BJ (cell line): ENCODE measurements at regions not wholly inside any gene's neighbourhood (a gene's known extent, or its start where the extent isn't known, plus 50 kb on each side); places are given as distances from the start of the nearest gene placed in this dataset.
A peak's percentile ranks its signal among the peaks of the same experiment; 100 is the strongest.

Experiments
- CTCF ChIA-PET: fragments of 350-600 bp; formaldehyde crosslinking; extraction: SDS; loops from one replicate; lab custom pipeline; 2021; ENCODE audit warnings: antibody characterized with exemption, inconsistent platforms; lab: Yijun Ruan, JAX
- POLR2A ChIA-PET: fragments of 300-600 bp; sonication (Branson Sonifier 250); formaldehyde crosslinking; extraction: SDS; loops from one replicate; lab custom pipeline; 2021; ENCODE audit warnings: antibody characterized with exemption; lab: Charles Lee
- DNase-seq: peaks from one replicate; pipeline ENCODE4 v3.0.0-alpha.2; 2011; ENCODE audit warnings: low read depth
- H3K27me3 ChIP-seq: 2 replicates; pipeline ENCODE4 v1.6.0; 2011; ENCODE audit warnings: low read length; ENCODE audit not compliant: control insufficient read depth, insufficient read depth
- H3K36me3 ChIP-seq: 2 replicates; pipeline ENCODE4 v1.5.1; 2011; ENCODE audit warnings: low read length; ENCODE audit not compliant: control insufficient read depth, insufficient read depth
- H3K4me3 ChIP-seq: 2 replicates; pipeline ENCODE4 v1.5.1; 2011; ENCODE audit warnings: low read depth, mild to moderate bottlenecking, control low read depth, low read length
- CTCF ChIP-seq: IDR thresholded peaks from 2 replicates; pipeline ENCODE4 v1.5.1; 2011; ENCODE audit warnings: low read depth, mild to moderate bottlenecking, control low read depth, inconsistent platforms, low read length, moderate library complexity; ENCODE audit not compliant: insufficient read depth

GRCh38 chr21:28216976-28217523 lies 775.6 kb downstream of the LTN1 start:
- ChIA-PET CTCF (no interaction called here), POLR2A (no interaction called here)
- Histone ChIP-seq H3K27me3 (no peaks in the 10 kb centered on the region), H3K36me3 (no peaks in the 10 kb centered on the region), H3K4me3 (no peak overlapping the region)
- no peak for DNase-seq
- TF ChIP-seq CTCF, result no peak

DNA sequence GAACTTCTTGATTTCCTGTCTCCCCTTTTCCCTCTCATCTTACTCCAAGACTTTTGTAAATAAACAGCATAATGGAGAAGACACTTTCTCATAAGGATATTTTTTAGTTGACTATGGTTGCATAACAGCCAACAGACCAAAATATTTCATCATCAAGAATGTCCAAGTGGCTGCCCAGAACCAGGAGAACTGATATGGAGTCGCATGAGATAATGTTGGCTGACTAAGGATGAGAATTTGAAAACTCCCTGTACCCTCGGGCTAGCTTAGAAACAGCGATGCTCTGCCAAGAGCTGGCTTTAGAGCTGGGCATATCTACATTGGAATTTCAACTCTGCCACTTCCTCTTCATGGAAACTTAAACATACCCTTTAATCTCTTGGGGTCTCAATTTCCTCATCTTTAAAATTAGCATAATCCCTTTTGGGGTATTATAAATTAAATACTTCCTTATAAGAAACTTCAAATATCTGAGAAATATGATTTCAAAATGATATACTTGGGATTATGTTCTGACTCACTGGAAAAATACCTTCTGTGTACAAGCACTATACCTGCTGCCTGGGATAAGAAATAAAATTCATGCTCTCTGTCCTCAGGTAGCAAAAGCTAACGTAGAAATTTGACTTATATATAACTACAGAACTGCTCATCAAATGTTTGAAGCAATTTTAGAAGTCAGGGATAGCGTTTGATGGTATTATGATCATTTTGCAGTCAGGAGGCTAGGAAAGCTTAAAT lies 777.3 kb downstream of the LTN1 start:
- Histone ChIP-seq H3K36me3 (no peaks in the 10 kb centered on the region), H3K27me3 (no peaks in the 10 kb centered on the region), H3K4me3 (no peak overlapping the region)
- ChIA-PET CTCF (interaction anchor here (1.4 kb wide), 1 partner anchor 20 kb away, joined by 6 read pairs; no protein-coding TSS in a partner anchor), POLR2A (no interaction called here)
- DNase-seq, result peak; percentile 47
- no peak for TF ChIP-seq CTCF

DNA sequence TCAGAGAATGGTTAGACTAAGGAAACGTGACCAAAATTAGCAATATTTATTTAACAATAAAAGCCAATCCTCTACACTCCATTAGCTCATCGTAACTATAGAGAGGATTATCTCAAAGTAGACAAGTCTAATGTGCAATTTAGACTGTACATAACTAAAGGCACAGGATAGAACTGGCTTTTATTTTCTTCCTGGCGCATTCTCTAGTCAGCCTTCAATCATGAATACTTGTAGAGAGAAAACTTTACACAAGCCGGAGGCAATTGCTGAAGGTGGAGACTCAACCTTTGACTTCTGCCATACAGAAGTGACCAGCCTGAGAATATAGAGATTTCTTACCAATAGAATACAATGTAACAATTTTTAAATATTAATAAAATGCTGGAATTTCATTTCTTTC lies 777.9 kb downstream of the LTN1 start:
- no peak for TF ChIP-seq CTCF
- DNase-seq, result no peak
- CTCF ChIA-PET, result no interaction called here
- no peaks in the 10 kb centered on the region for H3K36me3 ChIP-seq
- POLR2A ChIA-PET, result no interaction called here
- no peak overlapping the region for H3K4me3 ChIP-seq
- no peaks in the 10 kb centered on the region for H3K27me3 ChIP-seq

DNA sequence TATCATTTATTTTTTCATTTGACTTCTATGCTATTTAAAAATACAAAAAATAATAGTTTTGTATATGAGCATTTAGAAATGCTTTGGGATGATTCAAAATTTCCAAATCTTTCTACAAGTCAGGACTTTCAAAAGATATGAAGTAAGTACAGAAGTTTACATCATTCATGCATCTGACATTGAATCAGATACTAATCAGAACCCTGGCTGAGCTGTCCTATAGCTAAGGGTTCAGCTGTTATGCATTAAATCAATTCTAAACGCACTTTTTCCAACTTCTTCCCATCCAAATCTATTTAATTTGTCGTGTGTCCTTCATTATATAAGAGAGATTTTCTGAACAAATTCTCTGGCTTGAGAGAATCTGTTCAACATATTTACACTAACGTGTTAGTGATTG lies 779.4 kb downstream of the LTN1 start:
- Histone ChIP-seq H3K4me3 (no peak overlapping the region), H3K27me3 (no peaks in the 10 kb centered on the region), H3K36me3 (no peaks in the 10 kb centered on the region)
- POLR2A ChIA-PET, result no interaction called here
- CTCF ChIA-PET, result no interaction called here
- TF ChIP-seq CTCF, result no peak
- DNase-seq, result no peak

GRCh38 chr21:28212061-28212460 lies 780.6 kb downstream of the LTN1 start:
- CTCF ChIA-PET, result no interaction called here
- no peak for TF ChIP-seq CTCF
- no peaks in the 10 kb centered on the region for H3K36me3 ChIP-seq
- no peak overlapping the region for H3K4me3 ChIP-seq
- no peak for DNase-seq
- H3K27me3 ChIP-seq, result no peaks in the 10 kb centered on the region
- POLR2A ChIA-PET, result no interaction called here
